PFSK-1 (cell line): ENCODE measurements at regions not wholly inside any gene's neighbourhood (a gene's known extent, or its start where the extent isn't known, plus 50 kb on each side); places are given as distances from the start of the nearest gene placed in this dataset.

Experiments
- FOXP2 ChIP-seq: optimal IDR thresholded peaks from 2 replicates; pipeline ENCODE3; 2011; ENCODE audit warnings: borderline replicate concordance, control low read depth, inconsistent platforms; ENCODE audit not compliant: insufficient read depth; ENCODE audit errors: extremely low read length, extremely low read depth
- POLR2AphosphoS5 ChIP-seq: IDR thresholded peaks from 2 replicates; pipeline ENCODE4 v1.6.1; 2012; ENCODE audit warnings: low read depth, mild to moderate bottlenecking, control low read depth, low read length, moderate library complexity
- REST ChIP-seq, 2 experiments: IDR thresholded peaks; 2 replicates each; pipeline versions ENCODE4 v1.6.1 to v1.8.0; 2011 to 2012; ENCODE audit warnings: low read depth in 2 of 2, low read length in 2 of 2, control low read depth in 1 of 2, inconsistent platforms in 1 of 2, mild to moderate bottlenecking in 1 of 2, moderate library complexity in 1 of 2; ENCODE audit not compliant: insufficient read depth in 1 of 2
- SIN3A ChIP-seq: IDR thresholded peaks from 2 replicates; pipeline ENCODE4 v1.6.1; 2012; ENCODE audit warnings: mild to moderate bottlenecking, low read length, moderate library complexity, borderline replicate concordance; ENCODE audit not compliant: insufficient read depth
- TAF1 ChIP-seq: IDR thresholded peaks from 2 replicates; pipeline ENCODE4 v1.6.1; 2012; ENCODE audit warnings: low read length, control low read depth, borderline replicate concordance; ENCODE audit not compliant: insufficient read depth

- no peak for TF ChIP-seq REST (IDR thresholded peaks at IDR 0.05; ENCODE audit: insufficient read depth in 1 of 2, low read depth in 2 of 2, low read length in 2 of 2)
- no peak for TF ChIP-seq POLR2AphosphoS5
- no peak for TF ChIP-seq FOXP2
- TF ChIP-seq TAF1: no peak
- TF ChIP-seq SIN3A: no peak
Measured at GRCh38 chr7:156533964-156534363, 106.6 kb upstream of the RNF32 start.
